H1 (cell line): ENCODE measurements at regions not wholly inside any gene's neighbourhood (a gene's known extent, or its start where the extent isn't known, plus 50 kb on each side); places are given as distances from the start of the nearest gene placed in this dataset.

Source experiments
- CTCF ChIA-PET: fragments of 300-600 bp; sonication (Branson Sonifier 250); formaldehyde crosslinking; loops from one replicate; lab custom pipeline; 2021; ENCODE audit not compliant: partially characterized antibody; lab: Charles Lee
- POLR2A ChIA-PET: fragments of 300-600 bp; sonication (Branson Sonifier 250); formaldehyde crosslinking; loops from one replicate; lab custom pipeline; 2021; ENCODE audit warnings: inconsistent platforms; ENCODE audit not compliant: partially characterized antibody; lab: Charles Lee
- DNase-seq, 2 experiments: peaks; one replicate each; pipeline versions ENCODE4 v3.0.0 to v3.0.0-alpha.2; 2010 to 2022; ENCODE audit warnings: low spot score in 2 of 2, low read depth in 1 of 2, mixed read lengths in 1 of 2
- FAIRE-seq: peaks from 2 replicates; lab custom pipeline; 2011; peaks lifted over from hg19 to GRCh38; lab: Jason Lieb, UNC
- H2AFZ ChIP-seq: 2 replicates; pipeline ENCODE4 v1.8.1; 2012; ENCODE audit warnings: low read length, inconsistent platforms
- H2AK5ac ChIP-seq: 2 replicates; pipeline ENCODE4 v1.6.1; 2013; ENCODE audit warnings: low read depth, low read length
- H2BK120ac ChIP-seq: replicated peaks from 2 replicates; pipeline ENCODE3; 2013; ENCODE audit warnings: low read depth, low read length, inconsistent platforms
- H2BK12ac ChIP-seq: 2 replicates; pipeline ENCODE4 v1.6.1; 2013; ENCODE audit warnings: low read depth, low read length
- H2BK15ac ChIP-seq: 2 replicates; pipeline ENCODE4 v1.6.1; 2013; ENCODE audit warnings: low read length
- H2BK20ac ChIP-seq: 2 replicates; pipeline ENCODE4 v1.6.1; 2013; ENCODE audit warnings: low read length
- H2BK5ac ChIP-seq: 2 replicates; pipeline ENCODE4 v1.6.1; 2013; ENCODE audit warnings: low read depth, low read length
- H3K14ac ChIP-seq: 2 replicates; pipeline ENCODE4 v1.6.1; 2013; ENCODE audit warnings: inconsistent platforms; ENCODE audit not compliant: insufficient read length
- H3K18ac ChIP-seq: 2 replicates; pipeline ENCODE4 v1.6.1; 2013; ENCODE audit warnings: low read length; ENCODE audit errors: extremely low read depth
- H3K23ac ChIP-seq: 2 replicates; pipeline ENCODE4 v1.6.1; 2013; ENCODE audit warnings: inconsistent platforms; ENCODE audit not compliant: insufficient read length
- H3K23me2 ChIP-seq: 2 replicates; pipeline ENCODE4 v1.6.1; 2013; ENCODE audit warnings: low read depth, low read length
- H3K27ac ChIP-seq: 2 replicates; pipeline ENCODE4 v1.6.1; 2011; ENCODE audit warnings: low read depth, low read length, inconsistent platforms
- H3K27me3 ChIP-seq, 4 experiments: replicated peaks in 1 of 4; 1 replicate in 1 of 4; 2 replicates in 3 of 4; pipeline versions ENCODE4 v1.6.1 to v1.8.1; 2011 to 2013; ENCODE audit warnings: low read length in 3 of 4, mild to moderate bottlenecking in 3 of 4, inconsistent platforms in 2 of 4, mixed read lengths in 2 of 4, moderate library complexity in 1 of 4; ENCODE audit not compliant: control insufficient read depth in 3 of 4, insufficient read depth in 3 of 4; ENCODE audit errors: extremely low read depth in 1 of 4
- H3K36me3 ChIP-seq, 4 experiments: 2 replicates each; pipeline versions ENCODE4 v1.6.1 to v1.8.1; 2011 to 2013; ENCODE audit warnings: mild to moderate bottlenecking in 4 of 4, low read length in 3 of 4, moderate library complexity in 2 of 4, control low read depth in 1 of 4, inconsistent platforms in 1 of 4; ENCODE audit not compliant: insufficient read depth in 4 of 4, control insufficient read depth in 2 of 4
- H3K4ac ChIP-seq: replicated peaks from 2 replicates; pipeline ENCODE3; 2013; ENCODE audit warnings: low read length, low read depth, mixed read lengths, inconsistent platforms; ENCODE audit not compliant: insufficient read length
- H3K4me1 ChIP-seq, 4 experiments: replicated peaks in 1 of 4; 1 replicate in 1 of 4; 2 replicates in 3 of 4; pipeline versions ENCODE4 v1.6.1 to v1.8.1; 2011 to 2013; ENCODE audit warnings: low read length in 3 of 4, inconsistent platforms in 2 of 4, mixed read lengths in 1 of 4; ENCODE audit not compliant: insufficient read depth in 4 of 4, control insufficient read depth in 3 of 4
- H3K4me2 ChIP-seq, 2 experiments: 2 replicates each; pipeline versions ENCODE4 v1.6.1 to v1.8.1; 2011 to 2013; ENCODE audit warnings: low read depth in 2 of 2, low read length in 2 of 2, control low read depth in 1 of 2, inconsistent platforms in 1 of 2, mild to moderate bottlenecking in 1 of 2; ENCODE audit not compliant: insufficient read depth in 1 of 2
- H3K4me3 ChIP-seq, 4 experiments: fragments of 200-600, 300-600 bp in 1 of 4; sonication (generic), shearing (Covaris generic), sonication (Bioruptor Twin) in 1 of 4; 2 replicates each; pipeline versions ENCODE4 v1.5.1 to v1.8.1; 2011 to 2016; ENCODE audit warnings: low read length in 4 of 4, low read depth in 3 of 4, control low read depth in 2 of 4, inconsistent platforms in 2 of 4, mild to moderate bottlenecking in 2 of 4, mixed read lengths in 1 of 4, moderate library complexity in 1 of 4; ENCODE audit not compliant: insufficient read depth in 2 of 4; ENCODE audit errors: extremely low read depth in 1 of 4
- H3K56ac ChIP-seq: replicated peaks from 2 replicates; pipeline ENCODE3; 2013; ENCODE audit warnings: low read depth, mild to moderate bottlenecking, mixed read lengths, low read length, inconsistent platforms; ENCODE audit not compliant: insufficient read length
- H3K79me1 ChIP-seq: 2 replicates; pipeline ENCODE4 v1.6.1; 2013; ENCODE audit warnings: low read depth, low read length, control low read depth
- H3K79me2 ChIP-seq, 2 experiments: 2 replicates each; pipeline versions ENCODE4 v1.6.1 to v1.8.1; 2012 to 2013; ENCODE audit warnings: low read length in 2 of 2, mild to moderate bottlenecking in 2 of 2, inconsistent platforms in 1 of 2; ENCODE audit not compliant: insufficient read depth in 2 of 2, control insufficient read depth in 1 of 2
- H3K9ac ChIP-seq, 4 experiments: replicated peaks in 1 of 4; 1 replicate in 1 of 4; 2 replicates in 3 of 4; pipeline versions ENCODE4 v1.6.1 to v1.8.1; 2011 to 2013; ENCODE audit warnings: low read depth in 3 of 4, low read length in 3 of 4, control low read depth in 2 of 4, mild to moderate bottlenecking in 2 of 4, moderate library complexity in 2 of 4, inconsistent platforms in 1 of 4; ENCODE audit errors: extremely low read depth in 1 of 4
- H3K9me3 ChIP-seq, 2 experiments: 2 replicates each; pipeline versions ENCODE4 v1.6.1 to v1.8.1; 2012 to 2013; ENCODE audit warnings: mild to moderate bottlenecking in 2 of 2, moderate library complexity in 2 of 2, control low read depth in 1 of 2, inconsistent platforms in 1 of 2, low read depth in 1 of 2, low read length in 1 of 2, mixed read lengths in 1 of 2; ENCODE audit not compliant: insufficient read depth in 2 of 2
- H4K20me1 ChIP-seq, 2 experiments: replicated peaks in 1 of 2; 2 replicates each; pipeline versions ENCODE3 to v1.8.1; 2011 to 2013; ENCODE audit warnings: inconsistent platforms in 2 of 2, low read length in 2 of 2, mild to moderate bottlenecking in 1 of 2; ENCODE audit not compliant: insufficient read depth in 2 of 2, control insufficient read depth in 1 of 2
- H4K5ac ChIP-seq: 2 replicates; pipeline ENCODE4 v1.6.1; 2013; ENCODE audit warnings: low read length, low read depth, mixed read lengths, inconsistent platforms; ENCODE audit not compliant: insufficient read length
- H4K8ac ChIP-seq: 2 replicates; pipeline ENCODE4 v1.8.0; 2013; ENCODE audit warnings: mild to moderate bottlenecking, moderate library complexity, low read length, inconsistent platforms; ENCODE audit not compliant: insufficient read depth; ENCODE audit errors: extremely low read depth
- H4K91ac ChIP-seq: replicated peaks from 2 replicates; pipeline ENCODE3; 2013; ENCODE audit warnings: low read length, mixed read lengths, inconsistent platforms; ENCODE audit not compliant: insufficient read length
- HDAC6 ChIP-seq: IDR thresholded peaks from one replicate; pipeline ENCODE4 v1.7.1; 2012; ENCODE audit warnings: low read depth, mild to moderate bottlenecking, inconsistent platforms, low read length, moderate library complexity
- KDM5A ChIP-seq: fragments of 200-600 bp; IDR thresholded peaks from 2 replicates; pipeline ENCODE4 v1.7.1; 2012; ENCODE audit warnings: mild to moderate bottlenecking, low read length, inconsistent platforms, mixed read lengths
- RNF2 ChIP-seq: fragments of 200-900, 300-1000 bp; sonication (generic); IDR thresholded peaks from 2 replicates; pipeline ENCODE4 v1.7.1; 2016; ENCODE audit warnings: borderline replicate concordance, low read depth, mild to moderate bottlenecking, antibody characterized with exemption, low read length; ENCODE audit not compliant: poor library complexity, severe bottlenecking; ENCODE audit errors: missing control alignments
- SIN3A ChIP-seq, 2 experiments: IDR thresholded peaks in 1 of 2; conservative IDR thresholded peaks in 1 of 2; 2 replicates each; pipeline ENCODE4 v1.6.1; 2011 to 2012; ENCODE audit warnings: low read length in 2 of 2, improper control_type of control experiment in 1 of 2, low read depth in 1 of 2, mild to moderate bottlenecking in 1 of 2
- WGBS, 2 experiments: shearing (Covaris generic) in 1 of 2; methylation state at CpG; one replicate each; pipeline versions ENCODE4 v1.1.6 to v1.1.7; 2013 to 2015; ENCODE audit warnings: low lambda C conversion rate in 2 of 2, mixed read lengths in 2 of 2, inconsistent platforms in 1 of 2, low coverage in 1 of 2, missing lambda C conversion rate in 1 of 2; ENCODE audit not compliant: insufficient replicate concordance in 2 of 2, insufficient coverage in 1 of 2, insufficient read length in 1 of 2; ENCODE audit errors: extremely low coverage in 1 of 2, missing lambda C conversion rate in 1 of 2; 5-methylcytosine and 5-hydroxymethylcytosine counted together
- TF ChIP-seq, protein P1 (sequence below): IDR thresholded peaks from 2 replicates; pipeline ENCODE4 v1.6.1; 2012; ENCODE audit warnings: inconsistent platforms

DNA sequence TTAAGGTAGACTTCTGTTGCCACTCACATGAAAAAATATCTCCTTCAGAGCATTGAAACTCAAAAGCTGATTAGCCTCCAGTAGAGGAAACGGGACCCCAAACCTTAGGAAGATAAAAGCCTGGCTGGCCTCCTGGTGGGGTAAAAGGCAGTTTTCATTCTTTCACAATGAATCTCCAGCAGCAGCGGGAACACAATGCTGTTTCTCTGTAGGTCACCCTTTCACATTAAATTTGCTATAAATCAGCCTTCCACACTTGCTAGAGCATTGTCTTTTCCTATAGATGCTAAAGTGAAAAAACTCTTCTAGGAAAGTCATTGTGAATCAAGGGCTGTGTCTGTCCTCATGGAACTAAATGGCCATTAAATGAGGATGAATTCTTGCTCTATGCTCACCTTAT is 207.3 kb upstream of the MAGEB2 start:
- Histone ChIP-seq H3K56ac (no peak overlapping the region), H3K27ac (no peak overlapping the region), H3K9ac (no peak overlapping the region), H3K4me2 (peak overlapping the region in 1 of 2 experiments; percentile 37; a peak in 2 of 4 replicates), H3K4me1 (peaks cover 0 to 5% (median 1%) of the 10 kb centered on the region in 4 experiments; a peak in 2 of 7 replicates), H2BK120ac (no peak overlapping the region), H2BK20ac (no peak overlapping the region), H2AK5ac (no peak overlapping the region), H4K5ac (no peak overlapping the region), H3K18ac (no peak overlapping the region), H4K91ac (no peak overlapping the region), H2BK5ac (no peak overlapping the region), H3K36me3 (no peaks in the 10 kb centered on the region), H2BK12ac (no peak overlapping the region), H4K20me1 (no peaks in the 10 kb centered on the region), H3K79me2 (no peaks in the 10 kb centered on the region), H3K27me3 (no peaks in the 10 kb centered on the region), H3K23me2 (no peaks in the 10 kb centered on the region), H3K9me3 (no peaks in the 10 kb centered on the region), H3K23ac (no peak overlapping the region), H3K79me1 (no peaks in the 10 kb centered on the region), H3K14ac (no peak overlapping the region), H2BK15ac (no peak overlapping the region), H2AFZ (no peak overlapping the region), H3K4me3 (no peak overlapping the region), H3K4ac (no peak overlapping the region), H4K8ac (no peak overlapping the region)
- ChIA-PET CTCF (no interaction called here), POLR2A (no interaction called here)
- WGBS, 2 experiments = 11% methylated on average over 2 of the region's 2 CpGs; no CpG with 5 or more reads in 1 of the 2 experiments
- peak; percentile 39 for FAIRE-seq
- DNase-seq = no peak
- TF ChIP-seq, protein P1, sequence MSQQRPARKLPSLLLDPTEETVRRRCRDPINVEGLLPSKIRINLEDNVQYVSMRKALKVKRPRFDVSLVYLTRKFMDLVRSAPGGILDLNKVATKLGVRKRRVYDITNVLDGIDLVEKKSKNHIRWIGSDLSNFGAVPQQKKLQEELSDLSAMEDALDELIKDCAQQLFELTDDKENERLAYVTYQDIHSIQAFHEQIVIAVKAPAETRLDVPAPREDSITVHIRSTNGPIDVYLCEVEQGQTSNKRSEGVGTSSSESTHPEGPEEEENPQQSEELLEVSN = no peak
- no peak for TF ChIP-seq KDM5A
- TF ChIP-seq RNF2 = no peak
- TF ChIP-seq HDAC6 = no peak
- no peak for TF ChIP-seq SIN3A (conservative IDR thresholded peaks at IDR 0.05 in 1 of 2, IDR thresholded peaks at IDR 0.05 in 1 of 2; ENCODE audit: low read depth in 1 of 2, low read length in 2 of 2)
